BE2C (cell line): ENCODE measurements at regions not wholly inside any gene's neighbourhood (a gene's known extent, or its start where the extent isn't known, plus 50 kb on each side); places are given as distances from the start of the nearest gene placed in this dataset.

Source experiments
- DNase-seq: peaks from one replicate; pipeline ENCODE4 v3.0.0-alpha.2; 2020
- H3K27me3 ChIP-seq: fragments of 250-450 bp; sonication (Bioruptor Pico); 2 replicates; pipeline ENCODE4 v1.5.1; 2020; ENCODE audit warnings: mild to moderate bottlenecking
- H3K36me3 ChIP-seq: fragments of 250-450 bp; sonication (Bioruptor Pico); 2 replicates; pipeline ENCODE4 v1.5.1; 2020; ENCODE audit warnings: mild to moderate bottlenecking
- H3K4me1 ChIP-seq: fragments of 250-450 bp; sonication (Bioruptor Pico); 2 replicates; pipeline ENCODE4 v1.5.1; 2020
- H3K4me3 ChIP-seq: 2 replicates; pipeline ENCODE4 v1.5.1; 2011; ENCODE audit warnings: low read depth, low read length
- H3K9me3 ChIP-seq: fragments of 250-450 bp; sonication (Bioruptor Pico); 2 replicates; pipeline ENCODE4 v1.5.1; 2020
- TF ChIP-seq, protein P1 (sequence below): IDR thresholded peaks from 2 replicates; pipeline ENCODE4 v1.5.1; 2012; ENCODE audit warnings: mild to moderate bottlenecking, low read depth, low read length

DNA sequence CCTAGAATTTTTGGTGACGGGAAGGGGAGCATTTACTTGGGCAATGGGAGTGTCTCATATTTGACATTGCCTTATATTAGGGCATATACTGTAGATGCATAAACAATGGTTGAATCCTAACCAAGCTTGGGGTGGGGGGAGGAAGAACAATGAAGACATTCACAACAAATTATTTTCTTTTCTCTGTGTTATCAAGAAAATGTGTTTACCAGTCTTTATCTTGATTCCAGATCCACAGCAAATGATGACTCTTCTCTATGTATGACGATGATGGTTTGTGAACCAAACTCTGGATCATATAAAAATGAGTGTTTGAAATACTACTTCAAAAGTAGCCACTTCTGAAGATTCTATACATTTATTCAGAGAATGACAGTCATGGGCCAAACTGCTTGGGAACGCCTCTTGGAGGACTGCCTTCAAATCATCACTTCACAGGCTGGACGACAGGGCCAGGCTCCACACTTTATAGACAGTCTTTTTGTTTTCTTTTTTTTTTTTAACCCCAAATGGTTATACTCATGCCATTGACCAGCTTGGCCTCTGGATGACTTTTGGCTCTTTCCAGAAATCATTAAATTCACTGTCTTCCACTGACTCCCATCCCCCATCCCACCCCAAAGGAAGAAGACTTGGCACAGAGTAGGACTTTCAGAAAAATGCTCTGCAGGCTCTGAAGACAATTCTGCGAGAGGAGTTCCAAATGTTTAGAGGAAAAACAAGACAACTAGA lies 123.8 kb upstream of the LIFR start:
- no peaks in the 10 kb centered on the region for H3K27me3 ChIP-seq
- no peaks in the 10 kb centered on the region for H3K4me1 ChIP-seq
- H3K9me3 ChIP-seq: no peaks in the 10 kb centered on the region
- no peak for DNase-seq
- H3K36me3 ChIP-seq: no peaks in the 10 kb centered on the region
- no peak overlapping the region for H3K4me3 ChIP-seq
- TF ChIP-seq, protein P1, sequence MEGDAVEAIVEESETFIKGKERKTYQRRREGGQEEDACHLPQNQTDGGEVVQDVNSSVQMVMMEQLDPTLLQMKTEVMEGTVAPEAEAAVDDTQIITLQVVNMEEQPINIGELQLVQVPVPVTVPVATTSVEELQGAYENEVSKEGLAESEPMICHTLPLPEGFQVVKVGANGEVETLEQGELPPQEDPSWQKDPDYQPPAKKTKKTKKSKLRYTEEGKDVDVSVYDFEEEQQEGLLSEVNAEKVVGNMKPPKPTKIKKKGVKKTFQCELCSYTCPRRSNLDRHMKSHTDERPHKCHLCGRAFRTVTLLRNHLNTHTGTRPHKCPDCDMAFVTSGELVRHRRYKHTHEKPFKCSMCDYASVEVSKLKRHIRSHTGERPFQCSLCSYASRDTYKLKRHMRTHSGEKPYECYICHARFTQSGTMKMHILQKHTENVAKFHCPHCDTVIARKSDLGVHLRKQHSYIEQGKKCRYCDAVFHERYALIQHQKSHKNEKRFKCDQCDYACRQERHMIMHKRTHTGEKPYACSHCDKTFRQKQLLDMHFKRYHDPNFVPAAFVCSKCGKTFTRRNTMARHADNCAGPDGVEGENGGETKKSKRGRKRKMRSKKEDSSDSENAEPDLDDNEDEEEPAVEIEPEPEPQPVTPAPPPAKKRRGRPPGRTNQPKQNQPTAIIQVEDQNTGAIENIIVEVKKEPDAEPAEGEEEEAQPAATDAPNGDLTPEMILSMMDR: no peak

DNA sequence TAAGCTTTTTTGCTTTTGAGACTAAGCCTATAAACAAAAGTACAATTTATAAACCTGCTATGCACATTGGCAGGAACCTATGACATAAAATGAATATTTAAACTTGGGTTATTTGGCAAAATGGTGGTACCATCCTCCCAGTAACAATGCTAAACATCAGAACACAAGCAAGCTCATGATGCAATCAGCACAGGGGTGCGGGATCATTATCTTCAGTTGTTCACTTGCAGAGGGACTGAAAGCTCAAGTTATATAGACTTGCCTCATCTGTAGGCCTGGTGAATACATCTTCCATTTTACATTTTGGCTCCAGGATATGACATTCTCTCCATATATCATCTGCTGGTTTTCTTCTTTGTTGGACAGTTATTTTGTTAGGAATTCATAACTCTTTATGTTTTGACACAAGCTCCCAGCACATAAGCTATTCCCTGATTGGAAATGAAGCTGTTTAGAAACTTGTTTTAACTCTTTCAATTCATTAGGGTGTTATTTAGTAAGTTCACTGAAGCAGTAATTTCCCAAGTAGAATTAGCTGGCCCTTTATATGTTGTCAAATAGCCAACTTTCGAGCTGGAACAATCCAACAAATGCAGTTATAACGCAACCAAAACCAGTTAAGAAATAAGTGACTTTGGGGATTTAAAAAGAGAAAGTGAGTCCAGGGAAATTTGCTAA lies 124.7 kb upstream of the LIFR start:
- no peak overlapping the region for H3K4me3 ChIP-seq
- no peaks in the 10 kb centered on the region for H3K36me3 ChIP-seq
- H3K27me3 ChIP-seq: no peaks in the 10 kb centered on the region
- no peaks in the 10 kb centered on the region for H3K4me1 ChIP-seq
- H3K9me3 ChIP-seq: no peaks in the 10 kb centered on the region
- no peak for DNase-seq
- TF ChIP-seq, protein P1: no peak

DNA sequence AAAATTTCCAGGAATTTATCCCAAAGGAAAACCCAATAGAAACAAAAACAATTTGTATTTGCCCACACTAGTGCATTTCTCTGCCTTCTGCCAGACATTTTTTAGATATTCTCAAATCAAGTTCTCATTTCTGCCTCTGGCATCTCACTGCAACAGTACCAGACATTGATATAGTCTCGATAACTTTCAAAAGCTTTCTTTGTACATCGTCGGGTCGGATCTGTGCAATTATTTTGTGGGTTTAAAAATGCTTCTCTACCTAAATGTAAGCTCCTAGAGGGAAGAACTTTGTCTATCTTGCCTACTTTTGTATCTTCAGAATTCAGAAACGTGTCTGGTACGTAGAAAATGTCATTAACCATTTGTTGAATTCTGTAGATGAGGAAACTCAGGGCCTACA lies 125.5 kb upstream of the LIFR start:
- TF ChIP-seq, protein P1: no peak
- Histone ChIP-seq H3K27me3 (no peaks in the 10 kb centered on the region), H3K4me3 (no peak overlapping the region), H3K9me3 (no peaks in the 10 kb centered on the region), H3K36me3 (no peaks in the 10 kb centered on the region), H3K4me1 (no peaks in the 10 kb centered on the region)
- DNase-seq: no peak

DNA sequence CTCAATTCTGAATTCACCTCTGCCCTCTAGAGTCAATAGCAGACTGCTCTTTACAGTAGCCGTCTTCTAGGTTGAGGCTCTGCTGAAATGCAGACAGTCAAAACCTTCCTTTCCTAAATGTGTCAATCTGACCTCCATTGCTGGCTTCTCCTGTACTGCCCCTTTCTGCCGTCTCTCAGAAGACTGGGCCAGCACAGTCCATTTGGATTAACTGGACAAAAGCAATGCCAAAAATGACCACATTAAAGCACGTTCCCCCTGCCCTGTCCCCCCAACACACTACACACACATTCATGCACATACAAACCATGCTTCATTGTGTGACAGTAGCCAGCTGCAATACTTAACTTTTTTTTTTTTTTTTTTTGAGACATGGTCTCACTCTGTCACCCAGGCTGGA lies 130.2 kb upstream of the LIFR start:
- TF ChIP-seq, protein P1: no peak
- H3K27me3 ChIP-seq: no peaks in the 10 kb centered on the region
- H3K9me3 ChIP-seq: no peaks in the 10 kb centered on the region
- no peak overlapping the region for H3K4me3 ChIP-seq
- H3K36me3 ChIP-seq: no peaks in the 10 kb centered on the region
- DNase-seq: no peak
- H3K4me1 ChIP-seq: no peaks in the 10 kb centered on the region

DNA sequence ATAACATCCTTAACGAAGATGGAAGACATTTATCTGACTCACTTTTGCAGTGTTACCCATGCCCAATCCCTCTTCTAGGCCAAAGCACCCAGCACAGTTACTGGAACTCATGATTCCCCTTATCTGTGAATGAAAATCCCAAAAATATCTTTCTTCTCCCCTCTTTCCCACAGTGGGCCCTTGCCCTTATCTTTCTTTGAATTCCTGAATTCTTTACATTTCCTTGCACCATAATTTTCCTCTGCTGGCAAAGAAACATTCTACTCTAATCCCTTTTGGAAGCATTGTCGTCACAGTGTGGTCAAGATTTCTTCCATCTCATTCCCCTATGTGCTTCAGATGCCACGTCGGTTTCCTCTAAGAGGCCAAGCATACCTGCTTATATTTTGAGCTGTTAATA lies 135.9 kb upstream of the LIFR start:
- Histone ChIP-seq H3K27me3 (no peaks in the 10 kb centered on the region), H3K36me3 (no peaks in the 10 kb centered on the region), H3K9me3 (no peaks in the 10 kb centered on the region), H3K4me1 (peaks cover 8% of the 10 kb centered on the region; the same call in 1 of the 2 replicates), H3K4me3 (no peak overlapping the region)
- TF ChIP-seq, protein P1: no peak
- no peak for DNase-seq

DNA sequence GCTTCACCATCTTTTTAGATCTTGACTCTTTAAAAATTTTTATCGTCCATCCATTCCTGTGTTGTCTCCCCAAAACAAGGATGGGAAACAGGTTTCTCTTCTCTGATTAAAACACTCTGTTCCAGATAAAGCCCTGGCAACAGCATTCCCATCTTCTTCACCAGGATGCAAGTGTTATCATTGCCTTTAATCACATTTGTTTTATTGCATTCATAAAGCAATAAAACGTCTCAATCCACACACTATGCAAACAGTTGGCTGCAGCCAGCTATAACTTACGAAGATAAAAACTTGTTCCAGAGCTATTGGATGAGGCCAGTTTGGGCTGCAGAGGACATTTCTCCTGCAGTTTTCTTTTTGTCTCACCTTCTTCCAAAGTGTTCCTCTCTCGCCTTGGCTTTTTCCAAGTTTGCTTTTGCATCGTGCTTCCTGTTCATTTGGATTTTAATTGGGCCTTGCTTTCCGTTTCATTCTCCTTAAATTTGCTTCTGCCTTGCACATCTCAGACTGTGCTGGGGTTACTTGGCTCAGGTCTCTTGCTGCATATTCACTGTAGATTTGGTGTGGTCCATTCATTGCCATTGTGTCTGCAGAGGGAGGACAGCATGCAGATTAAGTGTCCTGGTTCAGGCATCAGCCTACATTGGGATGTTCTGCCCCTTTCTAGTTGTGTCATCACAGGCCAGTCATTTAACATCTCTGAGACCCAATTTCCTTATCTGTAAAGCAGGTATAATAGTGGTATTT lies 136.5 kb upstream of the LIFR start:
- no peaks in the 10 kb centered on the region for H3K27me3 ChIP-seq
- DNase-seq: no peak
- H3K36me3 ChIP-seq: no peaks in the 10 kb centered on the region
- H3K4me3 ChIP-seq: no peak overlapping the region
- peaks cover 8% of the 10 kb centered on the region; the same call in 1 of the 2 replicates for H3K4me1 ChIP-seq
- H3K9me3 ChIP-seq: no peaks in the 10 kb centered on the region
- TF ChIP-seq, protein P1: no peak
